ENCODE measurements at regions not wholly inside any gene's neighbourhood (a gene's known extent, or its start where the extent isn't known, plus 50 kb on each side); places are given as distances from the start of the nearest gene placed in this dataset.

DNA sequence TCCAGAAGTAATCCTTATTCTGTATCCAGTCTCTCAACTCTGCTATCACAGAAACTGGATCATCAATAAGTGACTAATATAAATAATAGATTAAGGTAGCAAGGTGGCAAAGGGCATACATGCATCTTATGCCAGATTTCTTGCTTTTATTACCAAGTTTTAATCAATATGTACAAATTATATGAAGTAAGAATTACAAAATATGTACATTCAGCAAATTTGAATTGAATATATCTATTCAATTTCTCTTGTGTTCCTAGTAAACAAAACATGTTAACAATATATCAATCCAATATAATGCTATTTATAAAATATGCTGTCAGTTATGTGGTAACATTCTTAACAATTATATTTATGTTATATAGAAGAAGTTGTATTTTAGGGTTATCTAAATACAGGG is 488.7 kb upstream of the COX7C start (continued):
- TF ChIP-seq, protein P1, sequence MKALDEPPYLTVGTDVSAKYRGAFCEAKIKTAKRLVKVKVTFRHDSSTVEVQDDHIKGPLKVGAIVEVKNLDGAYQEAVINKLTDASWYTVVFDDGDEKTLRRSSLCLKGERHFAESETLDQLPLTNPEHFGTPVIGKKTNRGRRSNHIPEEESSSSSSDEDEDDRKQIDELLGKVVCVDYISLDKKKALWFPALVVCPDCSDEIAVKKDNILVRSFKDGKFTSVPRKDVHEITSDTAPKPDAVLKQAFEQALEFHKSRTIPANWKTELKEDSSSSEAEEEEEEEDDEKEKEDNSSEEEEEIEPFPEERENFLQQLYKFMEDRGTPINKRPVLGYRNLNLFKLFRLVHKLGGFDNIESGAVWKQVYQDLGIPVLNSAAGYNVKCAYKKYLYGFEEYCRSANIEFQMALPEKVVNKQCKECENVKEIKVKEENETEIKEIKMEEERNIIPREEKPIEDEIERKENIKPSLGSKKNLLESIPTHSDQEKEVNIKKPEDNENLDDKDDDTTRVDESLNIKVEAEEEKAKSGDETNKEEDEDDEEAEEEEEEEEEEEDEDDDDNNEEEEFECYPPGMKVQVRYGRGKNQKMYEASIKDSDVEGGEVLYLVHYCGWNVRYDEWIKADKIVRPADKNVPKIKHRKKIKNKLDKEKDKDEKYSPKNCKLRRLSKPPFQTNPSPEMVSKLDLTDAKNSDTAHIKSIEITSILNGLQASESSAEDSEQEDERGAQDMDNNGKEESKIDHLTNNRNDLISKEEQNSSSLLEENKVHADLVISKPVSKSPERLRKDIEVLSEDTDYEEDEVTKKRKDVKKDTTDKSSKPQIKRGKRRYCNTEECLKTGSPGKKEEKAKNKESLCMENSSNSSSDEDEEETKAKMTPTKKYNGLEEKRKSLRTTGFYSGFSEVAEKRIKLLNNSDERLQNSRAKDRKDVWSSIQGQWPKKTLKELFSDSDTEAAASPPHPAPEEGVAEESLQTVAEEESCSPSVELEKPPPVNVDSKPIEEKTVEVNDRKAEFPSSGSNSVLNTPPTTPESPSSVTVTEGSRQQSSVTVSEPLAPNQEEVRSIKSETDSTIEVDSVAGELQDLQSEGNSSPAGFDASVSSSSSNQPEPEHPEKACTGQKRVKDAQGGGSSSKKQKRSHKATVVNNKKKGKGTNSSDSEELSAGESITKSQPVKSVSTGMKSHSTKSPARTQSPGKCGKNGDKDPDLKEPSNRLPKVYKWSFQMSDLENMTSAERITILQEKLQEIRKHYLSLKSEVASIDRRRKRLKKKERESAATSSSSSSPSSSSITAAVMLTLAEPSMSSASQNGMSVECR (CRISPR knock-in tag; IDR thresholded peaks at IDR 0.05; ENCODE audit: borderline replicate concordance) = no peak
- TF ChIP-seq, protein P2, sequence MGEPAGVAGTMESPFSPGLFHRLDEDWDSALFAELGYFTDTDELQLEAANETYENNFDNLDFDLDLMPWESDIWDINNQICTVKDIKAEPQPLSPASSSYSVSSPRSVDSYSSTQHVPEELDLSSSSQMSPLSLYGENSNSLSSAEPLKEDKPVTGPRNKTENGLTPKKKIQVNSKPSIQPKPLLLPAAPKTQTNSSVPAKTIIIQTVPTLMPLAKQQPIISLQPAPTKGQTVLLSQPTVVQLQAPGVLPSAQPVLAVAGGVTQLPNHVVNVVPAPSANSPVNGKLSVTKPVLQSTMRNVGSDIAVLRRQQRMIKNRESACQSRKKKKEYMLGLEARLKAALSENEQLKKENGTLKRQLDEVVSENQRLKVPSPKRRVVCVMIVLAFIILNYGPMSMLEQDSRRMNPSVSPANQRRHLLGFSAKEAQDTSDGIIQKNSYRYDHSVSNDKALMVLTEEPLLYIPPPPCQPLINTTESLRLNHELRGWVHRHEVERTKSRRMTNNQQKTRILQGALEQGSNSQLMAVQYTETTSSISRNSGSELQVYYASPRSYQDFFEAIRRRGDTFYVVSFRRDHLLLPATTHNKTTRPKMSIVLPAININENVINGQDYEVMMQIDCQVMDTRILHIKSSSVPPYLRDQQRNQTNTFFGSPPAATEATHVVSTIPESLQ (CRISPR knock-in tag; IDR thresholded peaks at IDR 0.05) = no peak

DNA sequence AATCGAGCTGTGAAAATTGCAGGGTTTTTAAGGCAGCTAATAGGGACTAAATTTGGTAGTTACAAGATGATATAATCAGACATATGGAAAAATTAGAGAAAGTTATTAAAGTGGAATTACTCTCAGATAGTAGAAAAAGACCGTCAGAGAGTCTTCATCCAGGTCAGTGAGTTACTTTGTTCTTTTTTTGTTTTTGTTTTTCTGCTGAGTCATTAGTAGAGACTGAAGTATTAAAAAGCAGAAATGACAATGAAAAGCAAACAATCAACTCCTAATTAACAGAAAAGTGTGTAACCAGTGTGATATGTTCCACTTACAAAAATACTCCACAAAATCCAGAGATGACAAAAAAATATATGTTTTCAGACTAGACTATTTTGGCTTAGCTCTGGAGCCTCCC is 480.4 kb upstream of the COX7C start:
- no peak for DNase-seq (ENCODE audit: low spot score)
- Mint-ChIP-seq H3K27ac (peak overlapping the region; percentile 78; the same call in 1 of the 2 replicates), H3K9me3 (peaks cover 5% of the 10 kb centered on the region), H3K4me3 (no peak overlapping the region), H3K36me3 (no peaks in the 10 kb centered on the region), H3K27me3 (ENCODE audit: low read depth) (no peaks in the 10 kb centered on the region), H3K4me1 (no peaks in the 10 kb centered on the region)
- ChIA-PET POLR2A (no interaction called here), CTCF (no interaction called here)
- TF ChIP-seq, protein P3, sequence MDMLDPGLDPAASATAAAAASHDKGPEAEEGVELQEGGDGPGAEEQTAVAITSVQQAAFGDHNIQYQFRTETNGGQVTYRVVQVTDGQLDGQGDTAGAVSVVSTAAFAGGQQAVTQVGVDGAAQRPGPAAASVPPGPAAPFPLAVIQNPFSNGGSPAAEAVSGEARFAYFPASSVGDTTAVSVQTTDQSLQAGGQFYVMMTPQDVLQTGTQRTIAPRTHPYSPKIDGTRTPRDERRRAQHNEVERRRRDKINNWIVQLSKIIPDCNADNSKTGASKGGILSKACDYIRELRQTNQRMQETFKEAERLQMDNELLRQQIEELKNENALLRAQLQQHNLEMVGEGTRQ (CRISPR knock-in tag; IDR thresholded peaks at IDR 0.05) = no peak
- TF ChIP-seq, protein P4, sequence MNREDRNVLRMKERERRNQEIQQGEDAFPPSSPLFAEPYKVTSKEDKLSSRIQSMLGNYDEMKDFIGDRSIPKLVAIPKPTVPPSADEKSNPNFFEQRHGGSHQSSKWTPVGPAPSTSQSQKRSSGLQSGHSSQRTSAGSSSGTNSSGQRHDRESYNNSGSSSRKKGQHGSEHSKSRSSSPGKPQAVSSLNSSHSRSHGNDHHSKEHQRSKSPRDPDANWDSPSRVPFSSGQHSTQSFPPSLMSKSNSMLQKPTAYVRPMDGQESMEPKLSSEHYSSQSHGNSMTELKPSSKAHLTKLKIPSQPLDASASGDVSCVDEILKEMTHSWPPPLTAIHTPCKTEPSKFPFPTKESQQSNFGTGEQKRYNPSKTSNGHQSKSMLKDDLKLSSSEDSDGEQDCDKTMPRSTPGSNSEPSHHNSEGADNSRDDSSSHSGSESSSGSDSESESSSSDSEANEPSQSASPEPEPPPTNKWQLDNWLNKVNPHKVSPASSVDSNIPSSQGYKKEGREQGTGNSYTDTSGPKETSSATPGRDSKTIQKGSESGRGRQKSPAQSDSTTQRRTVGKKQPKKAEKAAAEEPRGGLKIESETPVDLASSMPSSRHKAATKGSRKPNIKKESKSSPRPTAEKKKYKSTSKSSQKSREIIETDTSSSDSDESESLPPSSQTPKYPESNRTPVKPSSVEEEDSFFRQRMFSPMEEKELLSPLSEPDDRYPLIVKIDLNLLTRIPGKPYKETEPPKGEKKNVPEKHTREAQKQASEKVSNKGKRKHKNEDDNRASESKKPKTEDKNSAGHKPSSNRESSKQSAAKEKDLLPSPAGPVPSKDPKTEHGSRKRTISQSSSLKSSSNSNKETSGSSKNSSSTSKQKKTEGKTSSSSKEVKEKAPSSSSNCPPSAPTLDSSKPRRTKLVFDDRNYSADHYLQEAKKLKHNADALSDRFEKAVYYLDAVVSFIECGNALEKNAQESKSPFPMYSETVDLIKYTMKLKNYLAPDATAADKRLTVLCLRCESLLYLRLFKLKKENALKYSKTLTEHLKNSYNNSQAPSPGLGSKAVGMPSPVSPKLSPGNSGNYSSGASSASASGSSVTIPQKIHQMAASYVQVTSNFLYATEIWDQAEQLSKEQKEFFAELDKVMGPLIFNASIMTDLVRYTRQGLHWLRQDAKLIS (CRISPR knock-in tag; IDR thresholded peaks at IDR 0.05; ENCODE audit: borderline replicate concordance) = no peak
- TF ChIP-seq ZNF671 (CRISPR knock-in tag; IDR thresholded peaks at IDR 0.05) (no peak), NFYB (CRISPR knock-in tag; conservative IDR thresholded peaks at IDR 0.05; ENCODE audit: low read depth) (no peak), EMX1 (CRISPR knock-in tag; IDR thresholded peaks at IDR 0.05) (no peak), ZNF219 (CRISPR knock-in tag; IDR thresholded peaks at IDR 0.05; ENCODE audit: borderline replicate concordance) (no peak), ETV6 (CRISPR knock-in tag; IDR thresholded peaks at IDR 0.05) (no peak), ZNF396 (CRISPR knock-in tag; IDR thresholded peaks at IDR 0.05; ENCODE audit: borderline replicate concordance) (no peak), NR2C2 (CRISPR knock-in tag; IDR thresholded peaks at IDR 0.05) (no peak)
- TF ChIP-seq, protein P5, sequence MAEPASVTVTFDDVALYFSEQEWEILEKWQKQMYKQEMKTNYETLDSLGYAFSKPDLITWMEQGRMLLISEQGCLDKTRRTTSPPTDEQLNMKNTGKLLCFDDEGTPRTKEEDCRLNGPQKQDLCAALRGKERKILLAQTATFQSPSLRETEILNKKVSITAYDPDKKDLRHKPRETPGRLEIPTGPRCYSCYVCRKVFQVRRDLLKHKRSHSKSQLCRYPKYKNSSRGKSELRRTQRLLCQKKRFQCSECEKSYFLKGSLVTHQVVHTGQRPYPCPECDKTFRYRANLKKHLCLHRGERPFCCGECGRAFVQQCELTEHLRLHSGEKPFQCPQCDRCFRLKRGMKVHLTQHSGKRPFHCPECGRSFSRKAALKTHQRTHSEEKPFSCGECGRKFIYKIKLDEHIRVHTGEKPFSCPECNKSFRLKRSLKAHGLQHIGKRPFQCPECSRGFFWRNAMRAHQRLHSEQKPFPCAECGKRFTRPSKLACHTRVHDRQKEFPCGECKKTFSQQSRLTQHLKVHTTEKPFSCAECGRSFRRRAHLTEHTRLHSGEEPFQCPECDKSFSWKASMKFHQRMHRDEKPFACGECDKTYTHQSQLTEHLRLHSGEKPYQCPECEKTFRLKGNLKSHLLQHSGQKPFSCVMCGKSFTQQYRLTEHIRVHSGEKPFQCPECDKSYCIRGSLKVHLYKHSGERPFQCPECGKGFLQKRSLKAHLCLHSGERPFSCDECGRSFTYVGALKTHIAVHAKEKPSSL (CRISPR knock-in tag; conservative IDR thresholded peaks at IDR 0.05) = no peak
- TF ChIP-seq, protein P6, sequence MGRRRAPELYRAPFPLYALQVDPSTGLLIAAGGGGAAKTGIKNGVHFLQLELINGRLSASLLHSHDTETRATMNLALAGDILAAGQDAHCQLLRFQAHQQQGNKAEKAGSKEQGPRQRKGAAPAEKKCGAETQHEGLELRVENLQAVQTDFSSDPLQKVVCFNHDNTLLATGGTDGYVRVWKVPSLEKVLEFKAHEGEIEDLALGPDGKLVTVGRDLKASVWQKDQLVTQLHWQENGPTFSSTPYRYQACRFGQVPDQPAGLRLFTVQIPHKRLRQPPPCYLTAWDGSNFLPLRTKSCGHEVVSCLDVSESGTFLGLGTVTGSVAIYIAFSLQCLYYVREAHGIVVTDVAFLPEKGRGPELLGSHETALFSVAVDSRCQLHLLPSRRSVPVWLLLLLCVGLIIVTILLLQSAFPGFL (CRISPR knock-in tag; IDR thresholded peaks at IDR 0.05; ENCODE audit: borderline replicate concordance) = no peak
- no peak for ATAC-seq
